ENCODE measurements at regions not wholly inside any gene's neighbourhood (a gene's known extent, or its start where the extent isn't known, plus 50 kb on each side); places are given as distances from the start of the nearest gene placed in this dataset.

DNA sequence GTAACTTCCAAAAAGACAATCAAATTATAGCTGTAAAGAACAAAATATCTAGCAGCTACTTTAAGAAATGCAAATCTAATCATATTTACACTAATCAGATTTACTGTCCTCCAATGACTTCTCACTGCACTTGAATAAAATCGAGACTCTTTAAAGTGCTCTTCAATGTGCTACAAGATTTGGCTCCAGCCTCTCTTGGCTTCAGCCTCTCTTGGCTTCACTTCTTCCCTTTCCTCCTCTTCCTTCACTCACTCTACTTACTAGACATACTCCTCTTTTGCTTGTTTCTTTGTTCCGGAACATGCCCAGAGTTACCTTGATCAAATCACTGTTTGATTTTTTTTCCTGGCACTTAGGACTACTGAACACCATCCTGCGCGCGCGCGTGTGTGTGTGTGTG, 495.4 kb downstream of the LMO7 start:
- DNase-seq (ENCODE audit: extremely low read depth in 1 of 11, low read depth in 9 of 11, low spot score in 4 of 11) = no peak

DNA sequence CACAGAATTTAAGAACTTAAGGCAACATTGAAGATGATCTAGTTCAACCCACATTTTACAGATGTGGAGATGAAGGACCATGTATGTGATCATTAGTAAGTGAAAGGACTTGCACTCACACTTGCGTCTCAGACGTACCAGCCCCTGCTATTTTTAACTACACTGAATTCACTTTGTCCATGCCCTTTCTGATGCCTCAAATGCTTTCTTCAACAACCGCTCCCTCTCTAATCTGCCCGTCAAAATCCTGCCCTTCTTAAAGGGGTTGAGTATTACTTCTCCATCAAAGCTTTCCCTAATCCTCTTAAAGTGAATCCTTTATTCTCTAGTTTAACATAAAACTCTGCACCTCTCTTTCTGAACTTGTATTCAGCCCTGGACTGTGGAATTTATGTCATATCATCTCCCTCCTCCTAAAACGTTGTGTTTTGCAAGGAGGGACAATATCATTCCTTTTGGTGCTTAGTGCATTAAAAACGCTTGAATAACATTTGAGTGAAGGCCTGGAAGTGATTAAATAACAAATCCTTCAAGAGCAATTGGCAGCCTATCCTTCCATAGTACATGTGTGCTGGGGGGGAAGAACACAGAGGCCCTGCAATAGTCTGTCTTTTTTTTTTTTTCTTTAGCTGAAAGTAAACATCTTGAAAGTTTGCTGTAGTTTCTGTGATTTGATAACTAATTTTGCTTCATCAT, 493.3 kb downstream of the LMO7 start:
- no peak for DNase-seq (ENCODE audit: extremely low read depth in 1 of 11, low read depth in 9 of 11, low spot score in 4 of 11)

DNA sequence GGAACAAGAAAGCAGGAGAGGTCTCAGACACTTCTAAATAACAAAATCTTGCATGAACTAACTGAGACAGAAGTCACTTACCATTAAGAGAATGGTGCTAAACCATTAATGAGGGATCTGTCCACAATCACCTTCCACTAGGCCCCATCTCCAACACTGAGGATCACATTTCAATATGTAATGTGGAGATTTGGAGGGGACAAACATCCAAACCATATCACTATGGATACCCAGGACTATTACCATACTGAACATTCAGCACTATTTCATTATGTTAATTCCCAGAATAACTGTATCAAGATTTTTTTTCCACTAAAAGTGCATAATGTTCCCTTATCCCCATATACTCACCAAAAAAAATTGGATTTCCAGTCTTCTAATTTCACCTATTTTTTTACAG, 491.8 kb downstream of the LMO7 start:
- no peak for DNase-seq (ENCODE audit: extremely low read depth in 1 of 11, low read depth in 9 of 11, low spot score in 4 of 11)

DNA sequence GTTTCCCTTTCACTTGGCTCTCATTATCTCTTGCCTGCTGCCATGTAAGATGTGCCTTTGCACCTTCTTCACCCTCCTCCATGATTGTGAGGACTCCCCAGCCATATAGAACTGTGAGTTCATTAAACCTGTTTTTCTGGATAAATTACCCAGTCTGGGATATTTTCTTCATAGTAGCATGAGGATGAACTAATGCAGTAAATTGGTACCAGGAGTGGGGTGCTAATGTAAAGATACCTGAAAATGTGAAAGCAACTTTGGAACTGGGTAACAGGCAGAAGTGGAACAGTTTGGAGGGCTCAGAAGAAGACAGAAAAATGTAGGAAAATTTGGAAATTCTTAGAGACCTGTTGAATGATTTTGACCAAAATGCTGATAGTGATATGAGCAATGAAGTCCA, 487.4 kb downstream of the LMO7 start:
- no peak for DNase-seq (ENCODE audit: extremely low read depth in 1 of 11, low read depth in 9 of 11, low spot score in 4 of 11)

DNA sequence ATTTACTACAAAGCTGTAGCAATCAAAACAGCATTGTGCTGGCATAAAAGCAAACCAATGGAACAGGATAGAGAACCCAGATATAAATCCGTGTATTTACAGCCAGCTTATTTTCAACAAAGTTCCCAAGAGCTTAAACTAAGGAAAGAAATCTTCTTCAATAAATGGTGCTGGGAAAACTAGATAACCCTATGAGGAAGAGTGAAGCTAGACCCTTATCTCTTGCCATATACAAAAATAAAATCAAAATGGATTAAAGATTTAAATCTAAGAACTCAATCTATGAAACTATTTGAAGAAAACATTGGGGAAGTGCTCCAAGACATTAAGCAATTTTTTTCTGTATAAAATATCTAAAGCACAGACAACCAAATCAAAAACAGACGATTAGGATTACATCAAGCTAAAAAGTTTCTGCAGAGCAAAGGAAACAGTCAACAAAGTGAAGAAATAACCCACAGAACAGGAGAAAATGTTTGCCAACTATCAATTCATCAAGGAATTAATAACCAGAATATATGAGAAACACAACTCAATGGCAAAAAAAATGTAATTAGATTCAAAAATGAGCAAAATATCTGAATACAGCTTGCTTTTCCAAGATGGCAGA, 480.7 kb downstream of the LMO7 start:
- DNase-seq (ENCODE audit: extremely low read depth in 1 of 11, low read depth in 9 of 11, low spot score in 4 of 11) = no peak

DNA sequence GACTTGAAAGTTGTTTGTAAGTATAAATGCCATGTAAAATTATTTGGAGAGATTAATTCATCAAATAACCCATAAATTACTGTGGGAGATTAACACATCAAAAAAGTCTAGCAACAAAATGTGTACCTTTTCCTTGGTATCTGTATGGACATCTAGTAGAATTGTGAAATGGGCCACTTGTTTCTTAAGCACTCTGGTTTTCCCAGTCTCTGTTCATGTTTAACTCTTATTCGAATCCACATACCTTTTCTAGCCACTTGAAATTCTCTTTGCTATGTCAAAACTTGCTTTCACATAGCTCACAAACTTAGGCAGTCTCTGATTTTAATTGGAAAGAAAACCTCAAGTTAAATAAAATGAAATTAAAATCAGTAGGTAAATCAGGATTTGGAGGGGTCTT, 470.6 kb downstream of the LMO7 start:
- DNase-seq (ENCODE audit: extremely low read depth in 1 of 11, low read depth in 9 of 11, low spot score in 4 of 11) = no peak

DNA sequence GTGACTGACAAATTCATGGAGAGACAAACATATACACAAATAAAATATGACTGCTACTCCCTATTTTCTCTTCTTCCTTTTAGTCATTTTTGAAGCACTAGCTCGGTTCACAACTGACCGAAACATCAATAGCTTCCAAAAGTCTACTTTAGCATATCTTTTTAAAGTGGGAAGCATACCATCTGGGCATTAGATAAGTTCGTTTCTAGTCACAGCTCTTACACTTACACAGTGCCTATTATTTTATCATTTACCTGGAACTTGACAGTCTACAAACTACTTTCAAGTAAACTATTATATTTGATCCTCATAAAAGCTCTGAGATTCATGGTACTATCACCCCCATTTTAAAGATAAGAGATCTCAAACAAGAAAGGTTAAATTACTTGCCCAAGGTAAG, 458.5 kb downstream of the LMO7 start:
- DNase-seq (ENCODE audit: extremely low read depth in 1 of 11, low read depth in 9 of 11, low spot score in 4 of 11) = no peak

DNA sequence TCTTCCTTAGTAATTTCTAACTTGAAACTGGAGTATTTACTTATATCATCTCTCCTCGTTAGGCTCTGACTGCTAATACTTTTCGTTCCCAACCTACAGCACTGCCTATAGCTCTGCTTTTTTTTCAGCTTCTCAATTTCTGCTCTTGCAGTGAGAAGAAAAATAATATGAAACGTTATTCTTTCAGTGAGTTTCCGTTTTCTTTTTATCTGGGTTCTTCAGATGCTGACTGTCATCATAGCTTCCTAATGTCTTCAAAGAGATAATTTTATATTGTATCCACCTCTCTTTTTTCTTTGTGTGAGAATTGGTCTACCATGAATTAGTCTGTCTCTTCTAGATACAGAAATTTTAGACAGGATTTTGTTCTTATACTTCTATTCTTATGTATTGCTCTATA, 454.9 kb downstream of the LMO7 start:
- no peak for DNase-seq (ENCODE audit: extremely low read depth in 1 of 11, low read depth in 9 of 11, low spot score in 4 of 11)

DNA sequence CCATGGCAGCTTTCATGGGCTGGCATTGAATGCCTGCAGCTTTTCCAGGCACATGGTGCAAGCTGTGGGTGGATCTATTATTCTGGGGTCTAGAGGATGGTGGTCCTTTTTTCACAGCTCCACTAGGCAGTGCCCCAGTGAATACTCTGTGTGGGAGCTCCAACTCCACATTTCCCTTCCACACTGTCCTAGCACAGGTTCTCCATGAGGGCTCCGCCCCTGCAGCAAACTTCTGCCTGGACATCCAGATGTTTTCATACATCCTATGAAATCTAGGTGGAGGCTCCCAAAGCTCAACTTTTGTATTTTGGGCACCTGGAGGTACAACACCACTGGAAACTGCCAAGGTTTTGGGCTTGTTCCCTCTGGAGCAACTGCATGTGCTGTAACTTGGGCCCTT, 450.6 kb downstream of the LMO7 start:
- DNase-seq (ENCODE audit: extremely low read depth in 1 of 11, low read depth in 9 of 11, low spot score in 4 of 11) = no peak

DNA sequence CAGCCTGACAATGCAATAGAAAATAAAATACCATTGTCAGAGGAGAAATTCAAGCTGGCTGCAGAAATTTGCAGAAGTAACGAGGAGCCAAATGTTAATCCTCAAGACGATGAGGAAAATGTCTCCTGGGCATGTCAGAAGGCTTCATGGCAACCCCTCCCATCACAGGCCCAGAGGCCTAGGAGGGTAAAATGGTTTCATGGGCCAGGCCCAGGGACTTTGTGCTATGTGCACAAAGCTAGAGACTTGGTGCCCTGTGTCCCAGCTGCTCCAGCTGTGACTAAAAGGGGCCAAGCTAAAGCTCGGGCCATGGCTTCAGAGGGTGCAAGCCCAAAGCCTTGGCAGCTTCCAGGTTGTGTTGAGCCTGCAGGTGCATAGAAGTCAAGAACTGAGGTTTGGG, 431.7 kb downstream of the LMO7 start:
- no peak for DNase-seq (ENCODE audit: extremely low read depth in 1 of 11, low read depth in 9 of 11, low spot score in 4 of 11)

DNA sequence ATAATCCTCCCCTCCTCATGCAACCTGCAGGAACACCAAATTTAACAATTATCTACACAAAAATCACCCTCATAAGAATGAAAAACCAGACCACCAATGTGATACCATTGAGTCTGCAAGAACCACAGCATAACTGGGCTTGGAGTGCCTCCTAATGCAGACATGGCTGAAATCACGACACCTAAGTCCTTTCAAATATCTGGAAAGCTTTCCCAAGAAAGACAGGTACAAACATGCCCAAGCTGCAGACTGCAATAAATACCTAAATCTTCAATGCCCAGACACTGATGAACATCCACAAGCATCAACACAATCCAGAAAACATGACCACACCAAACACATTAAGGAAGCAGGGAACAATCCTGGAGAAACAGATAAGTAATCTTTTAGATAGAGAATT, 417.1 kb downstream of the LMO7 start:
- DNase-seq (ENCODE audit: extremely low read depth in 1 of 11, low read depth in 9 of 11, low spot score in 4 of 11) = no peak

DNA sequence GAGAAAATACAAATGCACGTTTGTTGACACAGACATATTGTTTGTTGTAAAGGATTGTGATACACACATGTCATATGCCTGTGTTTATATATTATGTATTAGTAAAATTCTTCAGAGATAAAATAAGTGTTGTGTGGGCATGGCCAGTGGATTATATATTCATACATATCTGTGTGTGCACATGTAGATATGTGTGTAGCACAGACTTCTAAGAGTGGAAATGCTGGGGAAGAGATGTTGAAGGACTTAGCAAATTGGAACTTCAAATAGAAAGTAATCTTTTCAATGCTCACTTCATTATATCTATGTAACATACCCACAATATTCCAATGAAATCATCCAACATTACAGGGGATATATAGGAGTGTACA, 413.2 kb downstream of the LMO7 start:
- no peak for DNase-seq (ENCODE audit: extremely low read depth in 1 of 11, low read depth in 9 of 11, low spot score in 4 of 11)

DNA sequence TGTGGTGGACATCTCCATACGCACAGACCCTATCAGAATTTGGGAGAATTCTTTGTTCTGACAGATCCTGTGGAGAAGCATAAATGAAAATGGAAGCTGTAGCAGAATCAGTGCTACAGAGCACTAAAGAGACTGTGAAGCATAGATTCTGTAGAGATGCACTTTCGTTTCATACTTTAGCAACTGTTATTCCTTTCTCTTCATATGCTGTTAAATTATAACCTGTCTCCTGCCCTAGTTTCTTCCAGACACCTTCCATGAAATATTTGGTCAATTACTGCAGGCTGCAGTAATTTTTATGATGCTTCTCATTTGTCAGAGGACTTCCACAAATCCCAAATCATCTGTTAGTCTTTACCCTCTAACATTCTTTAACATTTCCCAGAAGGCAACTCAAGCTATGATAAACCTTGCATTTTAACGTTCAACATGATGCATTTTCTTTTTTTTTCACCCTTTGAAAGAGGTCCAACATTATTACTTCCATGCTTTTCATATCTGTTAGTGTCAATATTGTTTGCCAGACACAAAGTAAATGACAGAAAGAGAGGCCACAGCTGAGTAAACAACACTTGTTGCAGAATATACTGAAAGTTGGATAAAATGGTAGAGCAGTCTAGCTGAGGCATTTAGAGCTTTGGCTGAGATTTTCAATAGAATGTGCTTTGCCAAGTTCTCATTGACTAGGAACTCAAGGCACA, 412.7 kb downstream of the LMO7 start:
- DNase-seq (ENCODE audit: extremely low read depth in 1 of 11, low read depth in 9 of 11, low spot score in 4 of 11) = peak in 1 of 11 donors; percentile 24

DNA sequence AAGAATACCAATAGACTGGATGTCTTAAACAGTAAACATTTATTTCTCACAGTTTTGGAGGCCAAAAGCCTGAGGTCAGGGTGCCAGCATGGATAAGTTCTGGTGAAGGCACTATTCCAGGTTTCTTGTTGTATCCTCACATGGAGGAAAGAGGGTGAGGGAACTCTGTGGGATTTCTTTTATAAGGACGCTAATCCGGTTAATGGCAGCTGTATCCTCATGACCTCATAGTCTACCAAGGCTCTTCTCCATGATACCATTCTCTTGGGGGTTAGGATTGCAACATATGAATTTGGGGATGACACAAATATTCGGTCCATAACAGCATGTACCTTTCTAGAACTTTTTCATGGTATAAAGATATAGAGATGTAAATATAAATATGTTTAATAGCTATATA, 412.0 kb downstream of the LMO7 start:
- DNase-seq (ENCODE audit: extremely low read depth in 1 of 11, low read depth in 9 of 11, low spot score in 4 of 11) = no peak

DNA sequence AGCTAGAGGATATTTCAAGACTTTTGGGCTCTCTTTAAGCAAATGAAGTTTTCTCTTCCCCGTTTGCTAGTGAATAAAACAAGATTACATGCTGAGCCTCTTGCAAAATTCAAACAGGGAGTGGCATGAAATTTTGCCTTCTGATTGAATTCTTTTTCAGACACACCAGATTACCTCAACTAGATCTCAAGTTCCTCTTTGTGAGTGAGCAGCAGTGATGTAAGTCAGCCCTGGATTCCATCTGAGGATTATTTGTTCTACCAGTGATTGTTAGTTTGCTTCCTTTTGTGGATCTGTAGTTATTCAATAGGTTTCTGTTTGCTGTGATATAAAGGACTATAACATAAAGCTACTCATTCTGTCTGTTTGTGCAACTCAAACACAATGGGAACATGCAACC, 407.7 kb downstream of the LMO7 start:
- no peak for DNase-seq (ENCODE audit: extremely low read depth in 1 of 11, low read depth in 9 of 11, low spot score in 4 of 11)

DNA sequence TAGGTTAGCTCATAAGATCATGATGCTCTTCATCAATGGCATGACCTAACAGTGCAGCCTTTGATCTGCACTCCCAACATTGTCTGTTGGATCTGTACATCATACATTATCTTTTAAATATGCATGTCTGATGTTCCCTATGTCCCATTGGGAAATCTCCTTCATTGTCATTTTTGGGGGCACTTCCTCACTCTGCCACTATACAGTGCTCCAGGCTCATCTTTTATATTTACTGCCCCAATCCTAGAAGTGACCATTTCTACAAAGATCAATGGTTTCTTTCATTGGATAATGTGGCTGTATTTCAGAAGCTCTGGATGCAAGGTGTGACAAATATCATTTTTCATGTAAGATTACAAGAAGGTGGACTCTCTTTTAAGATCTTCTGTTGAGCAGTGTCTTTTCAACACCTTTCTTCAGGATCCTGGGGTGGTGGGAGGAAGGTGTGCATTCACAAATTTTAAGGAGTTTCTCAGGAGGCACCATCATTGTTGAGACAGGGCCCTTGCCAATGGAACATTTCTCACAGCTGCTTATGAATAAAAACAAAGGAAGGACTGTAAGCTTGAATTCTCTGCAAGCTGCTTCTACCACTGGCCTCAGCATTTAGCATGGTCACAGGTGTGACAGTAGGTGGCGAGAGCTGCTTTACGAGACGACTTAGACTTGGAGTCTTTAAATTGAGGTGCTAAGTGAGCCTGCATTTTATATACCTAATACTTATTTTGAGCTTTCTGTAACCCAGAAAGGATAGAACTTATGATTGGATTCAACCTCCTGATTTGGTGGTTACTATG, 403.0 kb downstream of the LMO7 start:
- DNase-seq (ENCODE audit: extremely low read depth in 1 of 11, low read depth in 9 of 11, low spot score in 4 of 11) = no peak

DNA sequence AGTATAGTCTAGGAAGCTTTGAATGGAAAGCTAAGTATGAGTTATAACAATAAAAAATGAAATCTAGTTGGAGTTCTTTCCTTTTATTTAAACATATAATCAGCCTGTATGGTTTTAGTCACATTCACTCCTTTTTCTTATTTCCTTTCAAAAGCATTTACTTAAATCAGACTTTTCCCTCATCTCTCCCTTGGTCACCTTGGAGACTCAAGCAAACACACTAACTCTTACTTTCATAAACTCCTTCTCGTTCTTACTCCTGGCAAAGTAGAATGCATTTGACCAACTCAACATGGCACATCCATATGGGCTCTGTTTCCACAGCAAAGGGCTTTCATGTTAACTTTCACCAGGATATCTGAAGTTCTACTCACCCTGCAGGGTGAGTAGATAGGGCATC, 400.0 kb downstream of the LMO7 start:
- no peak for DNase-seq (ENCODE audit: extremely low read depth in 1 of 11, low read depth in 9 of 11, low spot score in 4 of 11)

DNA sequence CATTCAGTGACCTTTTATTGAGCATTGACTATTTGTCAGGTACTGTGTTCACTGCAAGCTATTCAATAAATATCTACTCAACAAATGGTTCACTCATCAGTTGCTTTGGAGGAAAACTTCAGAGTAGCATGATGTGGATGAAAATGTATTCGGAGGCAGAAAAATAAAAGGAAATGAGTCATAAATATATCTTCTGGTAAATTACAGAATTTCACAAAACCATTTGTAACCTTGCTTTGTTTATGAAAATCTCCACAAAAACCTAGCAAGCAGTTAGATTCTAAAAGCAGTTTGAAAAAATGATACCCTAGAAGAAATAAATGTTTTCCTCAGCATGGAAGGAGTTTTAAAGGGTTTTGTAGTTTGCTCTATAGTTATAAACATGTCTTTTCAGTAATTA, 399.6 kb downstream of the LMO7 start:
- DNase-seq (ENCODE audit: extremely low read depth in 1 of 11, low read depth in 9 of 11, low spot score in 4 of 11) = no peak

DNA sequence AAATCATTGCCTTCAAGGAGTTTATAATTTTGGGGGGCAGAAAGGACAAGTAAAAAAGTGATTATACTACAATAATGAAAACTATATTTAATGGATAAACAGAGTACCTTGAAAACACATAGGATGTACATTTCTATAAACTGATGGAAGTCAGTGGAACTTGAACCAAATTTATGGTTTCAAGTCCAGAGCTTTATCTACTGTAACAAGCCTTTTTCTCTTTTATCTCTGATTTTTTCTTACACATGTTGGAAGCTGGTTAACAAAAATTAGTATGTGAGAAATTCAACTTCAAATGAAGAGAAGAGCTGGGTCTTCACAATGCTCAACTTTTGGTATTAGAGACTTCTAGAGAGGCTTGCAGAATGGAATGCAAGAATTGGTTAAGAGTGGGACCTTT, 393.6 kb downstream of the LMO7 start:
- no peak for DNase-seq (ENCODE audit: extremely low read depth in 1 of 11, low read depth in 9 of 11, low spot score in 4 of 11)

DNA sequence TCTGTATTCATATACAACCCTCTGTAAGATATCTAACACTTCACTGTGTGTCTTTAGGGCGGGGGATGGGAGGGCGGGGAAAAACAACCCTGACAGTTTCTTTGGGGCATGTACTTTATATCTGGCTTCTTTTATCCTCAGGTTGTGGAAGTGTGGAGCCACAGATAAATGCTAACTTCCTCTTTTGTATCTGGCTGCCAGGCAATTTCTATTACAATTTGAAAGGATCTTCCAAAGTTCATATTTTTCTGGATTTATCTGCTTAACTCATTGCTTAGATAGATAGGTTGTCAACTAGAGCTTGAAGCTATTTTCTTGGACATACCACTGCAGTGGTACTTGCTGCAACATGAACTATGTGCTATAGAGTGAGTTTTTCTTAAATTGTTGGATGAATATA, 393.0 kb downstream of the LMO7 start:
- no peak for DNase-seq (ENCODE audit: extremely low read depth in 1 of 11, low read depth in 9 of 11, low spot score in 4 of 11)

All from renal cortex interstitium (tissue), 11 donors.